Thyroid gland (tissue), 4 donors: ENCODE measurements at regions not wholly inside any gene's neighbourhood (a gene's known extent, or its start where the extent isn't known, plus 50 kb on each side); places are given as distances from the start of the nearest gene placed in this dataset.

Source experiments
- POLR2A ChIP-seq, 2 donors: fragments of 450-650 bp; IDR thresholded peaks; one replicate each; pipeline ENCODE4 v1.6.1; 2017; ENCODE audit warnings: antibody characterized with exemption in 2 of 2, mild to moderate bottlenecking in 2 of 2, moderate library complexity in 1 of 2
- TF ChIP-seq, protein P1 (sequence below), 6 experiments: fragments of 200-600 bp in 3 of 6; fragments of 450-650 bp in 3 of 6; sonication (generic) in 3 of 6; IDR thresholded peaks; one replicate each; pipeline ENCODE4 v1.5.1; 2016 to 2019; ENCODE audit warnings: antibody characterized with exemption in 6 of 6, mild to moderate bottlenecking in 2 of 6, inconsistent platforms in 1 of 6, moderate library complexity in 1 of 6

DNA sequence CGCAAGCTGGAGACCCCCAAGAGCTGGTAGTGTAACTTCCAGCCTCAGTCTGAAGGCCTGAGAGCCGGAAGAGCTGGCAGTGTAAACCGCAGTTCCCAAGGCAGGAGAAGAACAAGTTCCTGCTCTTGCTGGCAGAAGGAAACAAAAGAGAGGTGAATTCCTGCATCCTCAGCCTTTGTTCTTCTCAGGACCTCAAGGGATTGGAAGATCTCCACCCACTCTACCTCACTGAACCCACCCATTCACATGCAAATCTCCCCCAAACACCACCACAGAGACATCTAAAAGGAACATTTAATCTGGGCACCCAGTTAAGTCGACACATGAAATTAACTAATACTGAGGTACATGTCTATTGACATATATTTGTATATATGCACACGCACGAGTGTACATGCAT, 1310.3 kb downstream of the TBC1D22A start:
- TF ChIP-seq, protein P1, sequence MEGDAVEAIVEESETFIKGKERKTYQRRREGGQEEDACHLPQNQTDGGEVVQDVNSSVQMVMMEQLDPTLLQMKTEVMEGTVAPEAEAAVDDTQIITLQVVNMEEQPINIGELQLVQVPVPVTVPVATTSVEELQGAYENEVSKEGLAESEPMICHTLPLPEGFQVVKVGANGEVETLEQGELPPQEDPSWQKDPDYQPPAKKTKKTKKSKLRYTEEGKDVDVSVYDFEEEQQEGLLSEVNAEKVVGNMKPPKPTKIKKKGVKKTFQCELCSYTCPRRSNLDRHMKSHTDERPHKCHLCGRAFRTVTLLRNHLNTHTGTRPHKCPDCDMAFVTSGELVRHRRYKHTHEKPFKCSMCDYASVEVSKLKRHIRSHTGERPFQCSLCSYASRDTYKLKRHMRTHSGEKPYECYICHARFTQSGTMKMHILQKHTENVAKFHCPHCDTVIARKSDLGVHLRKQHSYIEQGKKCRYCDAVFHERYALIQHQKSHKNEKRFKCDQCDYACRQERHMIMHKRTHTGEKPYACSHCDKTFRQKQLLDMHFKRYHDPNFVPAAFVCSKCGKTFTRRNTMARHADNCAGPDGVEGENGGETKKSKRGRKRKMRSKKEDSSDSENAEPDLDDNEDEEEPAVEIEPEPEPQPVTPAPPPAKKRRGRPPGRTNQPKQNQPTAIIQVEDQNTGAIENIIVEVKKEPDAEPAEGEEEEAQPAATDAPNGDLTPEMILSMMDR (IDR thresholded peaks at IDR 0.05), result no peak
- TF ChIP-seq POLR2A (IDR thresholded peaks at IDR 0.05), result no peak
